HCT116 (cell line): ENCODE measurements at regions not wholly inside any gene's neighbourhood (a gene's known extent, or its start where the extent isn't known, plus 50 kb on each side); places are given as distances from the start of the nearest gene placed in this dataset.

ENCODE experiments used
- ATAC-seq: fragments of 200-7000 bp; cut with Tn5 transposase; 2 replicates; pipeline ENCODE4 v1.9.1; 2020; ENCODE audit warnings: mild to moderate bottlenecking, moderate library complexity
- BruUV-seq: library from RNA; stranded (reverse); fragments of 400-500 nt; replicated peaks from 2 replicates; lab custom pipeline; 2021; lab: Mats Ljungman, UMichigan
- CTCF ChIA-PET: fragments of 300-600 bp; sonication (Branson Sonifier 250); formaldehyde crosslinking; loops from one replicate; lab custom pipeline; 2021; ENCODE audit warnings: antibody characterized with exemption; lab: Charles Lee
- POLR2A ChIA-PET: fragments of 300-600, 350-600 bp; sonication (Branson Sonifier 250); formaldehyde crosslinking; loops from one replicate; lab custom pipeline; 2021; ENCODE audit warnings: antibody characterized with exemption; lab: Charles Lee
- RAD21 ChIA-PET, 2 experiments: fragments of 300-600 bp; sonication (Branson Sonifier 250); formaldehyde crosslinking; loops; one replicate each; lab custom pipeline; 2023; ENCODE audit warnings: low total read pairs in 2 of 2; ENCODE audit not compliant: uncharacterized antibody in 2 of 2, unreplicated experiment in 2 of 2, low non-redundant PET in 1 of 2; lab: Charles Lee
- DNase-seq: peaks from one replicate; pipeline ENCODE4 v3.0.0-alpha.2; 2010; ENCODE audit warnings: low read depth, low spot score
- H2AFZ ChIP-seq: fragments of 200-600 bp; shearing (Covaris generic), sonication (generic); 2 replicates; pipeline ENCODE4 v1.6.1; 2017; ENCODE audit warnings: low read depth, mixed run types, mixed read lengths, antibody characterized with exemption, low read length; ENCODE audit not compliant: poor library complexity, severe bottlenecking
- H3K27ac ChIP-seq: 2 replicates; pipeline ENCODE4 v1.5.1; 2012; ENCODE audit warnings: low read depth, low read length
- H3K27me3 ChIP-seq: fragments of 200-600 bp; sonication (generic); 2 replicates; pipeline ENCODE4 v1.6.1; 2016; ENCODE audit warnings: mixed run types, low read length, mixed read lengths; ENCODE audit not compliant: insufficient read depth
- H3K36me3 ChIP-seq, 2 experiments: fragments of 200-500 bp in 1 of 2; fragments of 200-600 bp in 1 of 2; sonication (Bioruptor generic) in 1 of 2; sonication (generic) in 1 of 2; 2 replicates each; pipeline versions ENCODE4 v1.5.1 to v1.6.1; 2014 to 2016; ENCODE audit warnings: low read length in 2 of 2, inconsistent platforms in 1 of 2, mixed read lengths in 1 of 2, mixed run types in 1 of 2; ENCODE audit not compliant: insufficient read depth in 2 of 2, control insufficient read depth in 1 of 2
- H3K4me1 ChIP-seq, 2 experiments: fragments of 200-600 bp in 1 of 2; sonication (generic) in 1 of 2; 2 replicates each; pipeline versions ENCODE4 v1.5.1 to v1.6.1; 2012 to 2017; ENCODE audit warnings: low read length in 2 of 2, inconsistent platforms in 1 of 2, mild to moderate bottlenecking in 1 of 2, mixed read lengths in 1 of 2, mixed run types in 1 of 2, moderate library complexity in 1 of 2; ENCODE audit not compliant: insufficient read depth in 2 of 2, control insufficient read depth in 1 of 2
- H3K4me2 ChIP-seq: fragments of 200-600 bp; sonication (generic); 2 replicates; pipeline ENCODE4 v1.6.1; 2017; ENCODE audit warnings: mixed run types, low read length, mixed read lengths
- H3K4me3 ChIP-seq, 2 experiments: fragments of 200-600 bp in 1 of 2; sonication (generic) in 1 of 2; replicated peaks in 1 of 2; 2 replicates each; pipeline ENCODE4 v1.5.1; 2011 to 2016; ENCODE audit warnings: low read length in 2 of 2, control low read depth in 1 of 2, low read depth in 1 of 2, mild to moderate bottlenecking in 1 of 2, mixed read lengths in 1 of 2, mixed run types in 1 of 2
- H3K79me2 ChIP-seq: fragments of 200-600 bp; sonication (generic); 2 replicates; pipeline ENCODE4 v1.6.1; 2017; ENCODE audit warnings: mild to moderate bottlenecking, mixed run types, low read length, moderate library complexity, mixed read lengths; ENCODE audit not compliant: insufficient read depth
- H3K9ac ChIP-seq: fragments of 200-600 bp; sonication (generic); 2 replicates; pipeline ENCODE4 v1.6.1; 2016; ENCODE audit warnings: low read length, mixed read lengths
- H3K9me2 ChIP-seq: fragments of 200-600 bp; sonication (generic), shearing (Covaris generic); 2 replicates; pipeline ENCODE4 v1.6.1; 2017; ENCODE audit warnings: mixed run types, mild to moderate bottlenecking, moderate library complexity; ENCODE audit not compliant: insufficient read depth
- H3K9me3 ChIP-seq, 2 experiments: fragments of 200-500 bp in 1 of 2; fragments of 200-600 bp in 1 of 2; sonication (Bioruptor generic) in 1 of 2; sonication (generic) in 1 of 2; 2 replicates each; pipeline ENCODE4 v1.6.1; 2014 to 2017; ENCODE audit warnings: low read length in 2 of 2, mixed read lengths in 2 of 2, inconsistent platforms in 1 of 2, low read depth in 1 of 2, mild to moderate bottlenecking in 1 of 2, mixed run types in 1 of 2, moderate library complexity in 1 of 2; ENCODE audit not compliant: control insufficient read depth in 1 of 2, insufficient read depth in 1 of 2
- H4K20me1 ChIP-seq: fragments of 200-600 bp; sonication (generic), shearing (Covaris generic); 2 replicates; pipeline ENCODE4 v1.6.1; 2017; ENCODE audit warnings: mixed run types, mild to moderate bottlenecking, moderate library complexity; ENCODE audit not compliant: insufficient read depth
- ATF3 ChIP-seq: IDR thresholded peaks from 2 replicates; pipeline ENCODE4 v1.6.1; 2012
- CBX3 ChIP-seq: IDR thresholded peaks from 2 replicates; pipeline ENCODE4 v1.6.1; 2012; ENCODE audit warnings: low read depth
- CEBPB ChIP-seq: IDR thresholded peaks from 2 replicates; pipeline ENCODE4 v1.6.1; 2012; ENCODE audit warnings: low read depth
- ELF1 ChIP-seq: IDR thresholded peaks from 2 replicates; pipeline ENCODE4 v1.6.1; 2012; ENCODE audit warnings: low read depth, borderline replicate concordance
- EZH2 ChIP-seq: fragments of 200-600 bp; sonication (generic); IDR thresholded peaks from 2 replicates; pipeline ENCODE4 v1.6.1; 2017; ENCODE audit warnings: antibody characterized with exemption, mixed run types
- EZH2phosphoT487 ChIP-seq: fragments of 200-600 bp; IDR thresholded peaks from 2 replicates; pipeline ENCODE4 v1.6.1; 2018; ENCODE audit warnings: antibody characterized with exemption, borderline replicate concordance
- FOSL1 ChIP-seq: IDR thresholded peaks from 2 replicates; pipeline ENCODE4 v1.6.1; 2012; ENCODE audit warnings: low read depth
- JUND ChIP-seq: IDR thresholded peaks from 2 replicates; pipeline ENCODE4 v1.6.1; 2012
- REST ChIP-seq: IDR thresholded peaks from 2 replicates; pipeline ENCODE4 v1.6.1; 2012; ENCODE audit warnings: low read depth
- SIN3A ChIP-seq: IDR thresholded peaks from 2 replicates; pipeline ENCODE4 v1.6.1; 2012; ENCODE audit warnings: low read depth
- SP1 ChIP-seq: IDR thresholded peaks from 2 replicates; pipeline ENCODE4 v1.6.1; 2012; ENCODE audit warnings: low read depth
- SRF ChIP-seq: IDR thresholded peaks from 2 replicates; pipeline ENCODE4 v1.6.1; 2012; ENCODE audit warnings: low read depth
- YY1 ChIP-seq: IDR thresholded peaks from 2 replicates; pipeline ENCODE4 v1.6.1; 2011; ENCODE audit warnings: low read length, low read depth, moderate library complexity, mild to moderate bottlenecking; ENCODE audit not compliant: insufficient replicate concordance; ENCODE audit errors: extremely low read depth
- ZFX ChIP-seq: fragments of 450-650 bp; IDR thresholded peaks from 2 replicates; pipeline ENCODE4 v1.6.1; 2017
- intact Hi-C: fragments of 100-400 bp; cut with micrococcal nuclease; formaldehyde crosslinking; loops from 2 replicates; pipeline ENCODE4 v1.10.0; 2022

- BruUV-seq = no TSS peak
- intact Hi-C loops = no loop called here
- H3K9me3 ChIP-seq = peaks cover 7 to 31% of the 10 kb centered on the region in 2 experiments; a peak in 2 of 4 replicates
These were observed 913.1 kb downstream of the OLFM4 start for GRCh38 chr13:53941588-53942190.

GRCh38 chr13:53946500-53946899 is 917.9 kb downstream of the OLFM4 start:
- POLR2A ChIA-PET = no interaction called here
- no TSS peak for BruUV-seq
- Histone ChIP-seq H3K9ac (no peak overlapping the region), H3K27me3 (no peaks in the 10 kb centered on the region), H3K4me1 (no peaks in the 10 kb centered on the region), H3K9me3 (peaks cover 16 to 20% of the 10 kb centered on the region in 2 experiments; a peak in 2 of 4 replicates), H3K4me3 (no peak overlapping the region), H3K36me3 (no peaks in the 10 kb centered on the region), H3K4me2 (no peak overlapping the region), H4K20me1 (no peaks in the 10 kb centered on the region), H3K9me2 (no peaks in the 10 kb centered on the region), H3K79me2 (no peaks in the 10 kb centered on the region), H2AFZ (no peak overlapping the region), H3K27ac (no peak overlapping the region)
- CTCF ChIA-PET = no interaction called here
- DNase-seq (no peak), ATAC-seq (no peak)
- intact Hi-C loops = no loop called here
- RAD21 ChIA-PET = no interaction called here
- TF ChIP-seq FOSL1 (no peak), CEBPB (no peak), CBX3 (no peak), SP1 (no peak), ELF1 (no peak), YY1 (no peak), ATF3 (no peak), REST (no peak), SIN3A (no peak), JUND (no peak), SRF (no peak), ZFX (no peak), EZH2 (no peak), EZH2phosphoT487 (no peak)

More at GRCh38 chr13:53941588-53942190, 913.1 kb downstream of the OLFM4 start:
- Histone ChIP-seq H4K20me1 (no peaks in the 10 kb centered on the region), H3K27me3 (no peaks in the 10 kb centered on the region), H3K4me2 (no peak overlapping the region), H3K27ac (no peak overlapping the region), H3K36me3 (no peaks in the 10 kb centered on the region), H3K4me1 (no peaks in the 10 kb centered on the region), H3K9me2 (no peaks in the 10 kb centered on the region), H3K4me3 (no peak overlapping the region), H2AFZ (no peak overlapping the region), H3K9ac (no peak overlapping the region), H3K79me2 (no peaks in the 10 kb centered on the region)
- RAD21 ChIA-PET = no interaction called here
- ATAC-seq (no peak), DNase-seq (no peak)
- CTCF ChIA-PET = no interaction called here
- TF ChIP-seq FOSL1 (no peak), JUND (no peak), CEBPB (no peak)
- POLR2A ChIA-PET = no interaction called here
